Loucy (cell line): ENCODE measurements at regions not wholly inside any gene's neighbourhood (a gene's known extent, or its start where the extent isn't known, plus 50 kb on each side); places are given as distances from the start of the nearest gene placed in this dataset.

Source experiments
- CTCF ChIP-seq: fragments of 200-600 bp; sonication (generic); conservative IDR thresholded peaks from 2 replicates; pipeline ENCODE4 v1.5.1; 2014; ENCODE audit warnings: mild to moderate bottlenecking, antibody characterized with exemption, low read length
- EZH2phosphoT487 ChIP-seq: fragments of 200-600 bp; IDR thresholded peaks from 2 replicates; pipeline ENCODE4 v1.6.1; 2018; ENCODE audit warnings: antibody characterized with exemption, mild to moderate bottlenecking, moderate library complexity, borderline replicate concordance

GRCh38 chr2:237194081-237194480 is 108.4 kb downstream of the COPS8 start:
- TF ChIP-seq CTCF (no peak), EZH2phosphoT487 (no peak)
